AG08396 (cell line): ENCODE measurements at regions not wholly inside any gene's neighbourhood (a gene's known extent, or its start where the extent isn't known, plus 50 kb on each side); places are given as distances from the start of the nearest gene placed in this dataset.

ENCODE experiments used
- DNase-seq: peaks from one replicate; pipeline ENCODE4 v3.0.0; 2012; ENCODE audit warnings: low spot score, mixed read lengths

DNA sequence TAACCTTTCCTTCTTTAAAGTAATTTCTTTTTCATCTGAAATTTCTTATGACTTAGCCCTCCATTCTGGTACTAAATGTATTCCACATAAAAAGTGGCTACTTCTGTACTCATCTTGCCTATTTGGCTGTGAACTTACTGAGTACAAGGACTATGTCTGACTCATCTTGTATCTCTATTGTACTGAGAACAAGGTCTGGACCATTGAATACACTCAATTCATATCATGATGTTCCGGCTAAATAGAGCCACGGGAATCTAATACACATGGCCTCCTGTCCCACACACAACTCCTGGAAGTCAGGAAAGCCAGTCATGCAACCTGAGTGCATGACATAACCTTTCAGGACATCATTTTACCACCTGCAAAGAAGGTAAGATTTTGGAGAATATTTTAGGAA lies 203.9 kb downstream of the PLK2 start:
- DNase-seq, result no peak

DNA sequence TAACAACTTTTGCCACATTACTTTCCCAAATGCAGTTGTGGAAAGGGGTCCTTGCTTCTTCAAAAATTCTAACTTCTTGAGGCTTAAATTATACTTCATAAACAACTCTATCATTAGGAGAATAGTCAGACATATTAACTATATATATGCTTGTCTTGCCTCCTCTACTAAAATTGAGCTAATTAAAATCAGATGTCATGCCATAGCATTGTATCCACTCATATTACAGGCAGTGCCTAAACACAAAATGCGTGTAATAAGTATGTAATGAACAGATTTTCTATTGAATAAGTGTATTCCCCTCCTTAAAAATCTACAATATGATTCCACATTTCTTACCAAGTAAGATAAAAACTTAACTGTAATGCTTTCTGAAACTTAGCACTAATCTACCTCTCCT lies 204.5 kb downstream of the PLK2 start:
- no peak for DNase-seq

DNA sequence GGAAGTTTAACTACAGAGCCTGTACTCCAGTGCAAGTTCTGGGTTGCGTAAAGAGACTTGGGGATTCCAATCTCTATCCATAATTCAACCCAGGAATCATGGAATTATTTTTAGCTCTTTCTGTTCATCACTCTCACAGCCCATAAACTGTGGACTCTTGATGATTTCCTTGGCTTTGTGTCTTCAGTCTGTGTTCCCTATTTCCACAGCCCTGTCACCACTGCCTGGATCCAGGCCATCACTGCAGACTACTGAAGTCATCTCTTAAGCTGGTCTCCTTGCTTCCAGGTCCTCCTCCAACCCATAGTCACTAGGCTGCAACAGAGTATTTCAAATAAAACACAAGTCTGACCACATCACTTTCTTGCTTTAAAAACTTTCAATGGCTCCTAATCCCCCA lies 211.7 kb downstream of the PLK2 start:
- DNase-seq, result no peak

DNA sequence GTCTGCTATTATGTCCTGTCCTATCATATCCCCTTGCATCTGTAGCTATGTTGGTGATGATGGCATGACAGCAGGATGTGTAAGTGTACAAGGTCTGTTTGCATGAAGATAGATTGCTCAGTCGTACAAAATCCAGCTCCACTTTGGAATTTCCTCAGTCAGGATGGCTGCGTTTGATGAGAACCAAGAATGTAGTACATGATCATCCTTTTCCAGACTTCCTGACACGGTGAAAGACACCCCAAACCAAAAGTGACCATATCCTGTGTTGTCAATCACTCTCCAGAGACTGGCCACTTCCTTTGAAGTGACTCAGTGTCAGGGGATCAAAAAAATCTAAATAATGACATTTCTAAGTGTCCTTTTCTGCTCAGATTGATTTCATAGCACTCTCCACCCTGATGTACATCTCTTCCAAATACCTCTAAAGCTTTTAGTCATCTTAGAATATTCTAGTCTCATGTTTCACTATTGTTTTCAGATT lies 213.4 kb downstream of the PLK2 start:
- DNase-seq, result no peak

DNA sequence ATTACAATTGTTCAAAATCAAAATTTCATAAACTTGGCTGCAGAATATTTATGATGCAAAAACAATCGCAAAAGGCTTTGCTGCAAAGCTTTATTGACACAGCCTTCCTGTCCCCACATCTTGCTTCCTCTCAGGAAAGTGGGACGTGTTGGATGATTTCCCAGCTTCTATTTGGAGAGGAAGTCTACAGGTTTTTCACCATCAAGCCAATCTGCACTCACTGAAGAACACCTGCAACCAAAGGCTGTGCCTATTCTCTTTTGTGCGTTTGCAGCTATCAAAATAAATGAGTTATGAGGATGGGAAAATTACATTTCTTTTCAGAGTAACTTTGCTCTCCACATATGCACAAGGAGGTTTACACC lies 214.4 kb downstream of the PLK2 start:
- DNase-seq, result no peak

DNA sequence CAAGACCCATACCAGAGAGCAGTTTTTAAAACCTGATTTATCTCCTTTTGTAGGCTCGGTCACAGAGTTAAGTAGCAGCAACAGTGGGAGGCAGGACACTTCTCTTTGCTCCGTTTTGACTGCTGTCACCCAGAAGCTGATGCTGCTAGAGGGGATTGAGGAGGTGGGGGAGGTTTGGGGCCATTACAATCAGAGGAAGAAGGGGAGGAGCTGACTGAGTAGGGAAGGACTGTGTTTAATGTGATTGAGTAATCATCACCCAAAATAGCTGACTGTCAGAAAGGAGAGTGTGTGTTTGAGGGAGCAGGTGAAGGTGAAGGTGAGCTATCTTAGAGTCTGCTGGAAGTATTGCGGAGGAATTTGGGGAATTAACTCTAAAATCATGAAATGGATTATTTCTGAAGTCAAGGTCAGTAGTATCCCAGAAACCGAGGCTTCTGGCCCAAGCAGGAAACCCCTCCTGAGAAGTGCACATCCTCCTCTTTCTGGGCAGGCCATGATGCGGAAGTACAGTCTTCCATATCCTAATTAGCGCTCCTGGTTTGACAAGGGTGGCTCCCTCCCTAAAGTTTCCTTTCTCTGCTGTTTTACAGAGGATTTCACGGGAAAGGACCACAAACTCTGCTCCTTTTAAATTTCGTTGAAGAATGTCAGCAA lies 214.9 kb downstream of the PLK2 start:
- DNase-seq, result no peak

DNA sequence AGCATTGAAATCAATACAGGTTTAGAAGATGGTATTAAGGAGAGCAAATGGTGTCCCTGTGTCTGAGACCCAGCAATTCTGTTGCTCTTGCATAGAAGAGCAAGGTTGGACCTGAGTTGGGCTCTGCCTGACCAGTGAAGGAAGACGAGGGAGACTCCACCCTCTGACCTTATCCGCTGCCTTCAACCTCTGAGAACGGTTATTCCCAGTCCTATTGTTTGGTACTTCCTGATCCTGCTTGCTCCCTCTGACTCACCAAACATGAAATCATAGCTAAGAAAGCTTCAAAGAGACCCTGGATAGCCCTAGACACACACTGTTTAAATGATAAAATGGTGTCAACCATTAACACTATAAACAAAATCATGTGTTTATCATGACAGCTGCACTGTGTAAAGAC lies 218.5 kb downstream of the PLK2 start:
- DNase-seq, result no peak

DNA sequence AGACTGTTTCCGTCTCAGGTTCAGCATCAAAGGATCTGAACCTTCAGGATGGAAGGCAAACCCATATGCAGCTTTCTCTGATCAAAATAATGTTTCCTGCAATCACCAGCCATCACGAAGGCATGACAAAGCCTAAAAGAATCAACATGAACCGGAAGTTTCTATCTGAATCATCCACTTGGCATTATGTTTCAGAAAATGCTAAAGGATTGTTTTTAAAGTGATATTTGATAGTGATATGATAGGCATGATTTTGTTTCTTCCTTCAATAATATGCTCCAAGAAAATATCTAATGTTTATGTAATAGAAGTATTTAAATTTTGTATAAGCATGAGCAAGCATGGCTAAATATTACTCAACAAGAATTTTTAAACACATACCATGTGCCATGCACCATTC lies 219.6 kb downstream of the PLK2 start:
- peak; percentile 19 for DNase-seq

DNA sequence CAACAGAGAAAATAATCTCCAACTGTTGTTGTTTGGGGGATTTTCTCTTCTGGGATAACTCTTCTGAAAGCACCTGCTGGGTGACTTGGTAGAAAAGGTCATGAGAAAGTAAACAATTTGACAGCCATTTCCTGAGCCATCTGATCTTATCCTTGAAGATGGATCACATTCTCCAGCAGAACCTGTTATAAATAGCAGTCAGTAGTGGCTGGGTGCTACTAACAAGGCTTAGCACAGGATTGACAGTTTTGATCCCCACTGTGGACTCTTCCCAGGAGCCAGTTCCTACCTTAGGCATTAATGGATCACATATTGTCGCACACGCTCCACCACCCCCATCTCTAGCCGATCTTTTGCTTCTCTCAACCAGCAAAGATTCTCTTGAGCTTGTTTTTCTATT lies 220.2 kb downstream of the PLK2 start:
- no peak for DNase-seq

DNA sequence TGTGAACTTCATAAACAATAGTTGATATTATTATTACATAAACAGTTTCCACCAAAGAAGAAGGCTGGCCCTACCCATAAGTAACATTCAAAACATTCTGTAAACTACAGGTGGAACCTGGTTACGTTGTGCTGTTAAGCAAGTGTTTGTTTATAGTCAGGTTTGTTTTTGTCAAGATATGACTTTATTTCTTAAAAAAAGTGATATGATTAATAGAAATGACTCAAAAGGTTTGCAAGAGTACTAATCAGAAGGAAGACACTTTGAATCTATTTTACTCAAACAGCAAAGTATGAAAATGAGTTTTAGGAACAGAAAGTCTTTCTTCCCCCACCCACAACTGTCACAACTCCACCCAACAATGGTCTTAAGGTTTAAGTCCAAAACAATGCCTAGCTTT lies 220.8 kb downstream of the PLK2 start:
- no peak for DNase-seq

DNA sequence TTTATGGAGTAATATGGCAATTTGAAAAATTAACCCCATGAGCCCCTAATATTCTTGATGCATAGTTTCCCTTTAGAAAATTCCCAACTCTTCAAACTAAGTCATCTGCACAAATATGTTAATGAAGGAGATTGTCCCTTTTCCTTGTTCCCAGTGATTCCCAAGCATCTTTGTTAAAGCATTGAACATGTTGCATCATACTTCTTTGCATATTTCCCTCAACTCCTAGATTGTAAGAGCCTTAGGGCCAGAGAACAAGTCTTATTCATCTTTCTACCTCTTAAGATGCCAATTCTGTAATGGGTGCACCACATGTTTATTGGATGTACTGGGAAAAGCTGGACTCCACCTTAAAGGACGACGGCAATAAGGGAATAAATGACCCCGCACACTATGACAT lies 223.4 kb downstream of the PLK2 start:
- no peak for DNase-seq

DNA sequence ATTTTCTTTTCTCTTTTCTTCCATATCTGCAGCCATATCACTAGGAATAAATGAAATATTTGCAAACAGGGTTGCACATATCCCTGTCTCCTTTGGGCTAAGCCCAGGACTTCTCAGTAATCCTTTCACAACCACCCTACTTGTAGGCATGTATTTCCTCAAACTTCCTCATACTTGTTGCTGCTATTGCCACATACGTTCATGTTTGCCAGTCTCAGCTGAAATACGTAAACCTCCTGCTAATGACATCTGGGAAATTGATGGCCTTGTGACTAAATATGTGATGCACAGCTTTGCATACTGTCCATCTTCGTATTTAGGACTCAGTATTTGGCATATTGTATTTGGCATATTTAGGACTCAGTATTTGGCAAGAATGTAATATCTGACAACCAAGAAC lies 224.6 kb downstream of the PLK2 start:
- DNase-seq, result no peak

DNA sequence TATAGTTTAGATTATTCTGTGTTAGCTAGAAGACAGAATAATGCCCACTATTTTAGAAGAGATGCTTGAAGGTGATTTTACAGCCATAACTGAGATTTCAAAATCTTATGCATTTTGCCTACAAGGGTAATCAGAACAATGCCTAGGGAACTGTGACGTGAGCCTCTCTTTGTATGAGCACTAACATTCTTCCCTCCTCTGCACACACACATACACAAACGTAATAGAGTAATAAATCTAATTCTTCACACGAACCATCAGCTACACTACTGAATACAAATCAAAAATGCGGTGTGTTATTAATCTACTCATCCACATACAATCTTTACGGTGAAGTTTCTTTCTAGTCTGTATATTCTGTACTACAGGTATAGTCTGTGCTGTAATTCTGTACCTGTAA lies 227.8 kb downstream of the PLK2 start:
- DNase-seq, result no peak

DNA sequence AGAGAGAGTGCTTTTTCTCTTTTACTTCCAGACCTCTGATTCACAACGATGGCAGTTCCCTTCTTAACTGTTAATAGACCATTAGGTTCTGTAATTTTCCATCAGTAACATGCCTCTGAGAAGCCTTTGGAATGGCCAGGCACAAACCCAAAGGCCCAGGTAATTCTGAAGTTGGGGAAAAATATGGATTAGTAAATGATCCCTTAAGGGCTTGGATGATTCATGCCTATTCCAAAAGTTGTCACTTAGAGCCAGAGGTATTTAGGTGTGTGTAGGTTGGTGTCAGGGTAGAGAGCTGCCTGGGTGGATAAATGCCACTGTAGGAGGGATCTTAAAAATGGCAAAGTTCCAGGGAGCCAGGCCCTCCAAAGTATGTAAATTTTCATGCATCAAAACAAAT lies 228.8 kb downstream of the PLK2 start:
- DNase-seq, result no peak

DNA sequence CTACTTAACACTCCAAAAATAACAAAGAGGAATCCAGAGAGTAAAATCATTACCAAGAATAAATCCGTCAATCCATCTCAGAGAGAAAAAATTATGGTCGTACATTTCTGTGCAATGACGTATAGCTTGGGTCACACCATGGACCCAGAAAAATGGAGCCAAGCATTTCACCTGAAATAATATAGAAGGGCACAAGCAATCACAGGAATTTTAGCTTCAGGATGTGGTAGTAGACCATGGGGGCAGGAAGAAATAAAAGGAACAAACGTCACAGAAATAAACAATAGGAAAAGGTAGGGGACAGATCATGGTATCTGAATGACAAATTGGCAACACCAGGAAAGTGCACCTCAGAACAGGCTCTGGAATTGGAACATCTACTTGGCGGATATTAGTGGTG lies 231.0 kb downstream of the PLK2 start:
- DNase-seq, result no peak

DNA sequence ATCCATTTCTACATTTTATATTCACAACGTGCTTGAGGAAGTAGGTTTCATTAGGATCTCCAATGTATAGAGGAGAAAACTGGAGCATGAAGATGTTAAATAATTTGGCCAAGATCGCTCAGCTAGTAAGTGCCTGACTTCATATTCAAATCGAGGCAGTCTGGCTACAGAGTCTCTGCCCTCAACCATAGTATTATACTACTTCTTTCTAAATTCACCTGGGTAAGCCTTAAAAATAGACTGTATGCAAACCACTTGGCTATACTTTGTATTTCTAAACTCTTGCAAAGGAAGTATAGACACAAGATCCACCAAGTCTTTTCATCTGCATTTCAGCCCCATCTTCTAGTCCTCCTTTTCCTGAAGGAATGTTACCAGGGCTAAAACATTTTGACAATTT lies 232.0 kb downstream of the PLK2 start:
- DNase-seq, result no peak

DNA sequence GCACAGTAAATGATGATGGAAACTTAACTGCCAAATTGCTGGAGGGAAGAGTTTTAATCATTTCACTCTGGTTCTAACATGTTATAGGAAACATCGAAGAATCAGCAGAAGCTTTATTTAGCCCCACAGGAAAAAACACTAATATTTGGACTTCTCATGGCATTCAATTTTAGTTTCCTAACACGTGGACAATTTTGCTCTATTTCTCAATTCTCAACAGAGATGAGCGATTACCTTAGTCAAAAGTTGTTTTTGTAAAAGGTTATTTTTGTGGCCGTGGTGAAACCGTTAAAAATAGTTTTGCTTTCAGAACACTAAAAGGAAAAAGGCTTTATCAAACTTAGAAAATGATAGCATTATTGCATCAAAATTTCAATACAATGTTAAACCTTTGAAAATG lies 235.2 kb downstream of the PLK2 start:
- DNase-seq, result no peak

DNA sequence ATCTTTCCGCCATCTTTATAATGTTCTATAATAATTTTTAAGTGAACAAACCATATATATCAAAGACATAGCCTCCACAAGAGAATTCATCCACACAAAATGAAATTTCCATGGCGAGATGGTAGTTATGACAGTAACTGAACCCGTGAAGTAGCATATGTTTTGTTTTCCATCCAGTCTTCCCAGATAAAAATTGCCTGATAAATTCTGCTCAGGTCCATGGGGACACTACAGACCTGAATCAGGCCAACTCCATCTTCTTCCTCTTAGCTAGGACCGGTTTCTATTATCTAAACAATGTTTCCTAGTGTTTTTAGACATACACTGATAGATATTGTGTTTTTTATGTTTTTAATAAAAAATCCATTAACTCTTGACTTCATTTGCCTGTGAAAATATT lies 235.7 kb downstream of the PLK2 start:
- DNase-seq, result no peak

DNA sequence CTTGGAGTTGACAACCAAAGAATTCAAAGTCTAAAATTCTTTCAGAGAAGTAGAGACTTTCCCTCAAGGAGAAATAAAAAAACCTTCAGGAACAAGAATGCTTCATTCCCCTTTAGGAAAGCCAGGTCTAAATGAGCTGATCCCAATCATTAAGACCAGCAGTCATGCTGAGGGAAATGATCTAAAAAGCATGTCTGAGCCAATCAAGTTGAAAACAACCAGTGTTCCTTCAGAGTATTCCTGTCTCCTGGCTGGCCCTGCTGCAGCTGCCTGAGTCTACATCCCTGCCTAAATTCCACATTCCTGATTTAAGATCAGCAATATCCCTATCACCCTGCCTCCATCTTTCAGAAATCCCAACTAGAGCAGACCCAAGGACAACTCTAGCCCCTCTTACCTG lies 244.5 kb downstream of the PLK2 start:
- DNase-seq, result no peak

DNA sequence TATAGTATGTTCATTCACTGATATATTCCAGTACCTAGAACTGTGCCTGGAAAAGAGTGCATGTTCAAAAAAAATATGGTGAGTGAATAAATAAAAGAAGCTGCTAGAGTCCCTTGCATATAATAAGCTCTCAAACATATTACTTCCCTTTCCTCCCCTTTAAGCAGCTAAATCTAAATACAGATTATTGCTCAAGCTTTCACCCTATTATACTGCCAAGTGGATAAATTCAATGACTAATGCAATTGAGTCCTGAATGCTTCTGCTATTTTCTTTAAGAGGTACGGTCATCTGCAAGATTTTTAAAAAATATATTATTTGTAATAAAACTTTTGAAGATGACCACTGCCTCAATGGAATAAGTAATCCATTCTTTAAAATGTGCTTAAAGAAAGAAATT lies 248.4 kb downstream of the PLK2 start:
- DNase-seq, result no peak

DNA sequence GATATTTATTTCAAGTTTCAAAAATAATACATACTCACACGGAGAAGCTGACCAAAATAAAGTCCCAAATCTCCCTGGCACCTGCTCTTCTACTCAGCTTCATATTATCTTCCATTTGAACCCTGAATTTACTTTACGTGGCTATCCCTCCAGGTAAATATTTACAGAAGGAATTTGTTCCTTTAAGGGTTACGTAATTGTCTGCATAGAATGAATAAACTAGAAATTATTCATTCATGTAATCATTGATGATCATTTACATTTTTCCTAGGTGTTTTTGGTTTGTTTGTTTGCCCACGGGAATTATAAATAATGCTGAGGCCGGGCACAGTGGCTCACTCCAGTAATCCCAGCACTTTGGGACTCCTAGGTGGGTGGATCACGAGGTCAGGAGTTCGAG lies 251.2 kb downstream of the PLK2 start:
- DNase-seq, result no peak

DNA sequence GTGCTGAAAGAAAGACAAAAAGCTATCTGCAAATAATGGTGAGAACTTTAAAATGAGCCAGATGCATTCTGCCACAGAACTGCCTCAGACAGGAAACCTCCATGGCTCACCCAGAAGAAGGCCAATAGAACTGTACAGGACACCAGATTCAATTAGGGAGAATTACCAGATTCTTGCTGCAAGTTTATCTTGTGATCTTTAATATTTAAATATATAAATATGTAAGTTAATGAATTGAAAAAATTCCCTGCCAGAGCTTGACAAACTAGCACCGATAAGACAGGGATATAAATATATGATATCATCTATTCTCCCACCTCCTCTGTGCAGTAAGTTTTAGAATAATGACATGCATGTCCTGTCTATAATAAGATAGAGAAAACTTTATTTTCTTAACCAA lies 252.8 kb downstream of the PLK2 start:
- DNase-seq, result no peak

DNA sequence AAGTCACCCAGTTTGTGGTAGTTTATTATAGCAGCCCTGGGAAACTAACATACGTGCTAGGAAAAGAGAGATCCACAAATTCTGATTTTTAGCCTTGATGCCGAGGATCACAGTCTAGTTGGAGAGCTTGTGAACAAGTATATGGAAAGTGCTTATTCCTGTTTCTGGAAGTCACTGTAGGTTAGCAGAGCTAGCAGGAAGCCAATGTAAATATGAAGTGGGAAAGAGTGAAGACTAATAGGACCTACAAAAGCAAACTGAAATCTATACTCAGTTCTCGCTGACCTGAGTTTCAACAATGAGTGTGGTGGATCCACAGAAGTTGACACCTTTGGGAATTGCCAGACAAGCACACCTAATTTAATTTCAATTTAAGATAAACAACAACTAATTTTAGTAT lies 254.9 kb downstream of the PLK2 start:
- DNase-seq, result no peak

DNA sequence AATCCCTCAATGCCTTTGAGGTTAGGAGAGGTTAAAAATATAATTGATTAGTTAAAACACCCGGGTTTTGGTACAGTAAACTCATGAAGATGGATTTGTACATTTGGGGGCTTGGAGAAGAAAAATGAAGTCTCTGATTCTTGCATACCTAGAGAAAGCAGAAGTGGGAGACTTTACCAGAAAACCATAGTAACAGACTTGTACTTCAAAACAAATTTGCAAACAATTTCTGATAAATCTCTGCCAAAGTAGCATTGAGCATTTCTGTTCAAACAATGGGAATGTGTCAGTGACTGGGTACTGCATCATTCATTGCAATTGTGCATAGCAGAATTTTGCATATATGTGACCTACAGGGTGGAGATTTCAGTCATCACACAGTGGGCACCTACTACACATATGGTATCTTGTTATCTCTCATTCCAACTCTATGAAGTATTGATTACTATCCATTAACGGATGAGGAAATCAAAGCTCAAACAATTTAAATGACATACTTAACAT lies 256.9 kb downstream of the PLK2 start:
- no peak for DNase-seq
